GM21360 (cell line): ENCODE measurements at regions not wholly inside any gene's neighbourhood (a gene's known extent, or its start where the extent isn't known, plus 50 kb on each side); places are given as distances from the start of the nearest gene placed in this dataset.

ENCODE experiments used
- ATAC-seq: cut with Tn5 transposase; IDR thresholded peaks from one replicate; pipeline ENCODE4 v1.9.1; 2021; ENCODE audit warnings: mild to moderate bottlenecking, moderate library complexity; ENCODE audit not compliant: unreplicated experiment

DNA sequence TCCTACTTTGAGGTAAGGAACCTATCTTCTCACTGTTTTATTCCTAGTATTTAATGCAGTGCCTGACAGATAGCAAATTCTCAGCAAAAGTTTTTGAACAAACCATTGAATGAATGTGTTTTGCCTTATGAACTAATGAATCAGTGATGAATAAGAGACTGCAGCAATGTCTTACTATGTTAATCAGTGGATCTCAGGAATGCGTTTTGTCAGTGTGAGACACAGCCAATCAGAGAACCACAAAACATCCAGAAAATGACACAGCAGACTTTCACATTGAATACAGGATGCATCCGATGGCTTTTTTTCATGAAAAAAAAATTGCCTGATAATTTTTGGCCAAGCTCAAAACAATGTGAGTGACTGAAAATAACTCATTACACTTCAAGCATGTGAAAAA lies 270.5 kb downstream of the BMP2 start:
- ATAC-seq = no peak

DNA sequence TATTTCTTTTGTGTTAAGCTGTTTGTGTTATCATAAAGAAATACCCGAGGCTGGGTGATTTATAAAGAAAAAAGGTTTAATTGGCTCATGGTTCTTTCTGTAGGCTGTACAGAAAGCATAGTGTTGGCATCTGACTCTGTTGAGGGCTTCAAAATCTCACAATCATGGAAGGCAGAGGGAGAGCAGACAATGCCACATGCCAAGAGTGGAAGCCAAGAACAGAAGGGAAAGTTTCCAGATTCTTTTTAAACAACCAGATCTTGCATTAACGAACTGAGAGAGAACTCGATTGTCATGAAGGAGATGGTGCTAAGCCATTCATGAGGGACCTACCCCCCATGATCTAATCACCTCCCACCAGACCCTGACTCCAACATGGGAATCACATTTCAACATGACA lies 290.1 kb downstream of the BMP2 start:
- ATAC-seq = no peak

DNA sequence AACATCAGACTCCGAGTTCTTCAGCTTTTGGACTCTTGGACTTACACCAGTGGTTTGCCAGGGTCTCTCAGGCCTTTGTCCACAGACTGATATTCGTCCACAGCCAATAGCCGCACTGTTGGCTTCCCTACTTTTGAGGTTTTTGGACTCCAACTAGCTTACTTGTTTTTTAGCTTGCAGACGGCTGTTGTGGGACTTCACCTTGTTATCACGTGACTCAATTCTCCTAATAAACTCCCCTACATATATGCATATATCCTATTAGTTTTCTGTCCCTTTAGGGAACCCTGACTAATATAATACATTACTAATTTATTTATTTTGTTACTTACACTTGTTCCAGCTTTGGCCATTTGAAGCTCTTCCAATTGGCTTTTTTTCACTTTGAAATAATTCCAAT lies 311.3 kb downstream of the BMP2 start:
- no peak for ATAC-seq

DNA sequence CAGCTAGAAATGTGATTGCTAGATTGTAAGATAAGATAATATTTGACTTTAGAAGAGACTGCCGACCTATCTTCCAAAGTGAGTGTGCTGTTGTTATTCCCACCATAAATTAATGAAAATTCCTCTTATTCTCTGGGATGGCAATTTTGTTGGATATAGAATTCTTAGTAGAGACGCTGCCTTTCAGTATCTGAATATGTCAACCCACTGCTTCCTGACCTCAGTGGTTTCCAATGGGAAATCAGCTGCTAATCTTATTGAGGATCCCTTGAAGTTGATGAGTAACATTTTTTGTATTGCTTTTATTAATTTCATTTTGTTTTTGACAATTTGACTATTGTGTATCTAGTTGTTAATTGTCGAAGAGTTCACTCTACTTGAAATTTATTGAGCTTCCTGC lies 313.0 kb downstream of the BMP2 start:
- ATAC-seq = no peak

DNA sequence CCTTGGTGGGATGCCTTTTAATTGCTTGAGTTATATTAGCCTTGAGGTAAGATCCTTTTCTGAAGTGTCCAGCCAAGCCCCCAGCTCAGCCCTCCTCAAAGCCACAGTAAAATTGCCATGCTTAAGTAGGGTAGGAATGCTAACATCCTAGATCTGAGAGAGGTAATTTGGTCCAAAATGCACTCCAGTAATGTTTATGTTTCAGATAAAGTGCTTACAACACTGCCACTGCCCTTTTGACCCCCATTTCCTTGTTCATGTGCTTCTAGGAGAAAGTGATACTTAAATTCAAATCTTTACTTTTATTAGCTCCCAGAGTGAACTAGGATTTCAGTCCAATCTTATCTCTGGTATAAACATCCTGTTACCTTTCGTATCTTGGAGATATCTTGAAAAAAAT lies 318.0 kb downstream of the BMP2 start:
- ATAC-seq = no peak

DNA sequence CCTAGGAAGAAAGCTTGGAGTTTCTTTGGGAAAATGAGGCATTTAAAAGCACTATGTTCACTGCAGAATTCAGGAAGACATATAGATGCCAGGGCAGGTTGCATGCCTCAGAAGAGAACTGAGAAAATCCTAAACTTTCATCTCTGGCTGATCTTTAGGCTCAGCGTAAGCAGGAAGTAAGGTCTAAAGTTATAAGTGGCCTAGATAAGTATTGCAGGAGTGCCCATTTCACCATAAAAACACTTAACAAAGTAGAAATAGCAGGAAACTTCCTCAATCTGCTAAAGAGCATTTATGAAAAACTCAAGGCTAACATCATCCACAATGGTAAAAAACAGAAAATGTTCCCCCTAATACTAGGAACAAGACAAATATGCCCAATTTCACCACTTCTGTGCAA lies 320.3 kb downstream of the BMP2 start:
- no peak for ATAC-seq

DNA sequence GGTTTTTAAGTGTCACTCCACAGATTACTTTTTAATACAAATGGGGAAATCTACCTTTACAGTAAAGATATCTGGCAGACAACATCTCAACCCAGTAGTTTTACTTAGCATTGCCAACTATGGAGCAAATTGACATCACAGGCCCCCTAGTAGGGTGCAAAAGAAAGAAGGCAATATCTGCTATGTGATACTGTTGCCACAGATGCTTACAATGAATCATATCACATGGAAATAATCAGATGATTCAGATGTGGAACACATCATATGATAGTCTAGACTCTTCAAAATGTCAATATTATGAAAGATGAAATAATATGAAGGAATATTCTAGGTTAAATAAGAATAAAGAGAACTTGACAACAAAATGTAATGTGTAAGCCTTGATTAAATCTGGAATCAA lies 322.5 kb downstream of the BMP2 start:
- no peak for ATAC-seq

DNA sequence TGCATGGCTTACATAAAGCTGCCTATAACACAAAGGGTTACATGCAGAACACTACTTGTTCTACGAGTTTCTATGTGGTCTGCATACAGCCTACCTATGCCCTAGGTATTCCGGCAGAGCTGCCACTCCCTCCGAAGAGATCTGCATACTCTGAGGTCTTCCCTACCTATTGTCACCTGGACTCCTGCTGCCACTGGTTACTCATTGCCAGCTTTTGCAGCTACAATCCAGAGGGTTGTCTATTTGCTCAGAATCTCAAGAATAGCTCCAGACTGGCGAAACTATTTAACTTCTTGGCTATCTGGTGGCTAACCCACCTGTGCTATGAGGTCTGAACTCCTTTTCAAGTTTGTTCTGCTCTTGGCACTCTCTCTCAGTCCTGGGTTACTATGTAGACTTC lies 323.3 kb downstream of the BMP2 start:
- ATAC-seq = no peak

DNA sequence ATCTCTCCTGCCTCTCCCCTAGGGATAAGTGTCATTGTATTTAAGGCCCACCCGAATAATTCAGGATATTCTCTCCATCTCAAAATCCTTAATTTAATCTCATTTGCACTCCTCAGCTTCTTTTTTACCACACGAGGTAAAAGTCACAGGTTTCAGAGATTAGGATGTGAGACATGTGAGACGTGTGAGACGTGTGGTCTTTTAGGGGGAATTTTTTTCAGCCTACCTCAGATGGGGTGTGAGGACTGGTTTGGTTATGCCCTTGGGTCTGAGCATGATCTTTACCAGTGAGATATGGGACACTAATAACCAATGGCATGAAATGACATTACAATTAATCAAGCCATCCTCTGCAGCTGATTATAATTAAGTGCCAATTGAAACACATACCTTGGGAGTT lies 324.2 kb downstream of the BMP2 start:
- no peak for ATAC-seq

DNA sequence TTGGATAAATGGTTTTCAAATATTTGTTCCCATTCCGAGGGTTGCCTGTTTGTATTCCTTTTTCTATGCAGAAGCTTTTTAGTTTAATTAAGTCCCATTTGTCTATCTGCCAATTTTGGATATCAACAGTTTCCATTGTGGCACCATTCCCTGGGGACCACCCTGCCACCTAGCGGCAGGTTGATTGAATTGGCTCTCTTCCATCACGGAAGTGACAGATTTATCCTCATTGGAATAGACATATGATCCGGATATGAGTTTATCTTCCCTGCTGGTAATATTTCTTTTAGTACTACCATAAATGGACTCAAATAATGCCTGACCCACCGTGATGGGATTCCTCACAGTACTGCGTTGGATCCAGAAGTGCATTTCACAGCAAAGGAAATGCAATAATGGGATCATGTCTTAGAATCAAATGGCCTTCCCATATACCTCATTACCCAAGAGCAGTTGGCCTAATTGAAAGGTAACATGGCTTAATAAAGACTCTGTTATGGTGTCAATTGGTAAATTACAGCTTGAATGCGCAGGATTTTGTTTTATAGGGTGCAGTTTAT lies 327.0 kb downstream of the BMP2 start:
- no peak for ATAC-seq

DNA sequence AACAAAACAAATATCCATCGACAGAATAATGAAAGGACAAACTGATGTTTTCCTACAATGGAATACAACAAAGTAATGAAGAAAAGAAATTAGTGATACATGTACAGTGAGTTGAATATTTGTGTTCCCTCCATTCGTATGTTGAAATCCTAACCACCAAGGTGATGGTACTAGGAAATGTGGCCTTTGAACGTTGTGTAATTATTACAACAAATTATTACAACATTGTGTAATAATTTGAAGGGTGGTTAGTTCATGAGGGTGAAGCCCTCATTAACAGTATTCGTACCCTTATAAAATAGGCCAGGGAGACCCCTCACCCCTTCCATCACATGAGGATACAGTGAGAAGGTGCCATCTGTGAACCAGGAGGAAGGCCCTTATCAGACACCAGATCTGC lies 339.4 kb downstream of the BMP2 start:
- no peak for ATAC-seq

DNA sequence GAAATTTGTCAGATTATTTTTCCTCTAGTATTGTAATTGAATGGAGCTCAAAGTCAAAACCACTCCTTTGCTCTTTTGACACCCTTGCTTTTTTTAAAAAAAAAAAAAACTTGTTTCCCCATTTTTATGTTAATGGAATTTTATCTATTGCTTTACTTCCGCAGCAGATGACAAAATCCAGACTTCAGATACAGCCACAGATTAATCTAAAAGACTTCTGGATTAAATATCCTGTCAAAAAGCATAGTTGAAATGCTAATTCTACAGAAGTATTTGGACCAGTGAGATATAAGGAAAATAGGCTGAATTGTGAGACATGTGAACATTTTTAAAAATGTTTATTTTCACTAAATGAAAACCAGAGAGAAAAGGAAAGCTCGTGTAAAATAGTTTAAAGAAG lies 341.4 kb downstream of the BMP2 start:
- no peak for ATAC-seq

DNA sequence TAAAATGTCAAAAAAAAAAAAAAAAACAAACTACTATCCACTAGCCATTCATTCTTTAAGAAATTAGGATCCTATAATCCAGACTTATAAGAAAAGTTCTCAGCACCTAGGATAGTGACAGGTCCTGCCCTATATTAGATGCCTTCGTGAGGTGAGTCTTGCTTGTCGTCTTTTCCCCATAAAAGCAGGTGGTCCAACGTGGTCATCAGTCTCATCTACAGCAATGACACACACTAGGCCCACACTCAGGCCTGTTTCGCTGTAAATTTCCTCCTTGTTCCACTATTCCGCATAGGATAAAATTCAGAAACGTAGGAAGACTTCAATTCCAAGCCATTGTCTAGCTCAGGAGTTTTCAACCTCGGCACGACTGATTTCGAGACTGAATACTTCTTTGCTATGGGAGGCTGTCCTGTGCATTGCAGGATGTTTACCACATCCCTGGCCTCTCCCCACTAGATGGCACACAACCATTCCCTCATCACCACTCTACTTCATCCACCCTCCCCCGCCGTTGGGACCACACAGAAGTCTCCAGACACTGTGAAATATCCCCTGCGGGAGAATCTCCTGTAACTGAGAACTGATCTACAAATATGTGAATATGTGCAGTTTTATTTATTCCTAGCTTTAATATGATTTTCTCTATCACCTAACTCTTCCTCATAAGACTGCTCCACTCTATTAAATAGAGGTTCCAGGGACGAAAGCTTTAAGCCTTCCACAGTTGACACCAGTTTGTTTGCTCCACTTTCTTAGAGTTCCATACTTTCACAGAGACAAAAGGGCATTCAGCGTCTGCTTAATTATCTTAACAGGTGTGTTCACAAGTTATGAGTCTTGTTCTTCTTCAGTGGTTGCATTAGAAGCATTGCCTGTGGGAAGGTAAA lies 346.3 kb downstream of the BMP2 start:
- ATAC-seq = no peak

DNA sequence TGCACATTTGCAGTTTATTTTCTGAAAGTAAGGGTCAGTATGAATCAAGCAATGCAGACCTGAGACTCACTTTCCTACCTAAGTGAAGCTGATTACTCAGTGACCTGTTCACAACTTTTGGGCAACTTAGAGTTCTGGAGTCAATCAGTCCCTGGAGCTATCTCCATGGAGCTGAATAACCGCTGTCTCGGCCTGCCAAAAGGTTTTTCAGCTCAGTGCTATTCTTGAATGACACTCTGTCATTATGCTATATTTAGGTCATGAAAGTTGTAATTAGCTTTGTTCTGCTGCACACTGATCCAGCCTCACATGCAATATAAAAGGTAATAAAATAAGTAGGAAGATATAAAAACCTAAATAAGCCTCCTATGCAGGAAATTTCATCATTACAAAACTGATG lies 356.0 kb downstream of the BMP2 start:
- no peak for ATAC-seq

DNA sequence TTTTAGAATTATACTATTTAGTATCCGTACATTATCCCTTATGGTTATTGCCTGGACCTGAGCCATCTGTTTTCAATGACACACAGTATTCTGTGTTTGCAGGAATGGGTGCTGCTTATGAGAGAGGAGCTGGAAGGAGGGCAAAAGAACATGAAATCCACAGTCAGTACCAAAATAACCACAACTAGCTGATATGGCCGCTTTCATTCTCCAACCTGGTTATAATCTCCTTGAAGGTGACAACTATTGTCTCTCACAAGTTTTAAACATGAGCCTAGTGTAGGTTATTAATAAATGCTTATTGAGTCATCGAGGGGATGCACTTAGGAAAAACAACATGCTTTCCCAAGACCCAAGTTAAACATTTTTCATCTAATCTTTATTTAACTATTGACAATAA lies 356.6 kb downstream of the BMP2 start:
- ATAC-seq = no peak

DNA sequence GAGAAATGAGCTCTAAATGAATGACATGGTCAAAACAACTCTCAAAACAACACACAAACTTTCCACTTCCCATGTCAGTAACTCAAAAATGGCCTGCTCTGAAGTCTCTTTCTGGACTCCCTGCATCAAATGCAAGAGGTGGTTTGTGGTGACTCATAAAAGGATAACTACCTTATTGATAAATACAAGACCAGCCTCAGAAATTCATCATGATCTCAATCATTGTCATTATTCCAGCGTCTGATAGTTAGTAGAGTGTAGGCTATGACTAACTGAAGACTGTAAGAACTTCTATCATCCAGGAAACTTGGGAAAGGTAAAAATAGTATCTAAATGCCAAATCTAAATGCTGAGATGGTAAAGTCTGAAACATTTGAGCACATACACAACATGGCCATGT lies 369.4 kb downstream of the BMP2 start:
- ATAC-seq = no peak

DNA sequence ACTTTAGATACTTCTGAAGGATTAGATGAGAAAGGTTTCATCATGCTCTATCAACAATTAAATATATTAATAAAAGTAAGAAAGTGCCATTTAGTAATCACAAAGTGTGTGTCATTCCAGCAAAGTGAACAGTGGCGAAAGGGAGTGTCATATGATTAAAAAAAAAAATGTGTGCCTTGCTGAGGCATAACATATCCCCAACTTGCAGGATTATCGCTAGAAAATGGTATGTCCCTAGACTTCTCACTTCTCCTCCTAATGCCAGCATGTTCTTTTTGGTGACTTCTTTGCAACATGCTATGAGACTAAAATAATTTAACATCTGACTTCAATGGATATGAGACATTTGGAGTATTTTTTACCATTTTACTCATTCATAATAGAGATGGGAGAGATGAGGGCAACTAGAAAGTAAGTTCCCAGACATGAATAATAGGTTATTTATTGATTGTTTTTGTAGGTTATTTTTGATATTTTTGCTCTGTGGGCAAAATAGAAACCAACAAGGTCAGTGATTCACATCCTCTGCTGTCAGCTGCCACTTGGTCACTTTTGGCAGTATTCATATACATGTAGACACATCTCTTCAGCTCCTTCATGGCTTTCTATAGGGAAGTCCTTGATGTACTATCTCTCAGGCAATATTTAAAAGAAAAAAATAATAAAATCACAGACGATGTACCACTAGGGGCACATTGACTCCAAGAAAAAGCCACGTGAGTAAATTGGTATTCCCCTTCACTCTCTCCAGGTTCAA lies 370.1 kb downstream of the BMP2 start:
- ATAC-seq = no peak

DNA sequence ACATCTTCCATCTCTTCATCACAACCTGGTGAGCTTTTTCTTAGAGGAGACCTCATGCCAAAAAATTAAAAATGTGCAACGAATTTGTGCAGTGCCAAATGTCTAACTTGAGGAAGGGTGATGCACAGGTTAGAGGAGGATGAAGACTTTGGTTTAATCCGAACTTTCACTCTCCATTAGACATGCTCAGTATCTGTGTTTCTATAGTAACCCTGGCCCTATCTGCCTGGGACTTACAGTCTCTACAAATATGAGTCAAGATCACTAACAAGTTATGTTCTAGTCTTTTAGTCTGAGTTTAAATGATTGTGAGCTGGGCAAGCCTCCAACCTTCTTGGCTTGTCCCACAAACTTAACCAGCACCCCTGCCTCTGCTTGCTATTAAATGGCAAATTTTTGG lies 377.0 kb downstream of the BMP2 start:
- no peak for ATAC-seq

DNA sequence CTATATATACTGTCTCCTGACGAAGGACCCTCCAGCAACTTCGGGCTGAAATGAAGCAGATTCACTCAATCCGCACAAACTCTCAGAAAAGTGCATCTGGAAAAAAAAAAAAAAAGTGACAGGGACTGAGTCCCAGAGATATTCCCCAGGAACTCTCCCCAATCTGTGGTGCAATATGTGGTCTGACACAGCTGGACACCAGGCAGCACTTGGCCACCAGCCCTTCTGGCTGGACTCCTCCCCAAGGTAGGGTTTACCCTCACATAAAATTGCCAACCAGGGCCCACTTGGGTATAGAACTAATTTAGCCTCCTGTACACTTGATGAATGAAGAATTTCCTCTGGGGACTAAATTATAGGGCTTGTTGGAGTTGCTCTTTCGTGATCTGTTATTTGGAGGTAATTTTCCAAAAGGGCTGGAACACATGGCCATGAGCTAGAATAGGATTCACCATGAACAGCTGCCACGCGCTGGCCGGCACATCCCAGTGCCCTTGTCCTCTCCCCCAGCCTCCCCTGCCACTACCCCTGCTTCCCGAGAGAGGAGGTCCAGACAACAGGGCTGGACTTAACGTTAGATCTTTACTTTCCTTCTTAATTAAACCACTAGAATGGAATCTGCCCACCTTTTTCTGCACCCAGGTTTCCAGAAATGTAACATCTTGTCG lies 379.2 kb downstream of the BMP2 start:
- no peak for ATAC-seq

DNA sequence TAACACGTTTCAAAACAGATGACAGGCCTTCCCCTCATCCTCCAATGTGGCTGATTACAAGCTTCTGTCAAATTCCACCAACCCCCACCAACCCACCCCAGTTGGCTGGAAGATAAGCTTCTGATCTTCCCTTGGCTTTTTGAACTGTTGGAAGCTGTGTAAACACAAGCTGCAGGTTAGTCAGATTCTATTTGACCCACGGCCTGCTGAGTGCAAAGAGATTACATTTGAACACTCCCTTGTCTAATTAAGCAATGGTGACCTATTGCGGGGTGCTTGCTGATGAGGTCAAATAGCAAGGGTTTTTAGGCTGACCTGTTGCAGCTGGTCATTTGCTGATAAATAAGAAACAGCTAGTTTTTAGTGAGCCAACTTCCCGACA lies 379.7 kb downstream of the BMP2 start:
- no peak for ATAC-seq

DNA sequence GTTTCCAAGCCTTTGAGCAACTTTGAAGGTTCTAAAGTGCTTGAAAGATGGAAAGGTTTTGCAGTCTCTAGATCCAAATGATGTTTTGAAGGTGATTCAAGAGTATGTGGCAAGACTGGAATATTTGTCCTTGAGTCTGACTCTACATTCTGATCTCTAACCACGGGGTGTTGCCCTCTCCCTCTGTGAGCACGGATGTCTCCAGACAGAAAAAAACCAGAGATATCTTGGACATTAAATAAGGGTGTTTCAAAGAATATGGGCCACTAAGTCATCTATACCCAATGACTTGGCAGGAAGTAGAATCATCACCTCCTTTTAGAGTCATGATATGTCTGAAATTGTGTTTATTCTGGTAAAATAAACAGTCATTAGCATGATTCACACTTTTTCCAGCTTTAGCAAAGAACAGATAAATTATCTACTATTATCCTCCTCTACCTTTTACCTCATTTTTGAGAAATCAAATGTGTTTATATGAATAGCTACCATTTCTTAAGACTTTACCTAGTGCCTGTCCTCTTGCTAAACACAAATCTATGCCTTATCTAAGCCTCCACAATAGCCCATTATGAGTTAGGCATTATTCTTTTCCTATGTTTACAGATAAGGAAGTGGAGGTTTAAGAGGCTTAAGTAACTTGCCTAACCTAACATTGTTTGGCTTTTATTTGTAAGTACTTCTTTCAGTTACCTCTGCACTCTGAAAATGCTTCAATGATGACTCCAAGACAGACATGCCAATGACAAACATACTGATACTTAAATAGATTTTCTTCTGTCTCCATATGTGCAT lies 384.4 kb downstream of the BMP2 start:
- ATAC-seq = no peak
